A549 (cell line): ENCODE measurements at regions not wholly inside any gene's neighbourhood (a gene's known extent, or its start where the extent isn't known, plus 50 kb on each side); places are given as distances from the start of the nearest gene placed in this dataset.

ENCODE experiments used
- ATAC-seq, 2 experiments: fragments of 200-7000 bp in 1 of 2; fragments of >200 bp in 1 of 2; cut with Nextera tagmentation in 1 of 2; cut with Tn5 transposase in 1 of 2; 3 replicates each; pipeline versions ENCODE4 v1.8.0 to v1.9.1; 2018 to 2020; ENCODE audit warnings: mild to moderate bottlenecking in 1 of 2, moderate library complexity in 1 of 2
- CTCF ChIA-PET: fragments of 300-600 bp; sonication (Branson Sonifier 250); formaldehyde crosslinking; extraction: SDS; loops from one replicate; lab custom pipeline; 2021; ENCODE audit warnings: antibody characterized with exemption, inconsistent platforms; lab: Yijun Ruan, JAX
- POLR2A ChIA-PET: fragments of 350-600 bp; formaldehyde crosslinking; extraction: SDS; loops from one replicate; lab custom pipeline; 2021; ENCODE audit warnings: antibody characterized with exemption, inconsistent platforms; lab: Yijun Ruan, JAX
- DNase-seq, 2 experiments: peaks; one replicate each; pipeline versions ENCODE4 v3.0.0 to v3.0.0-alpha.2; 2011 to 2016; ENCODE audit warnings: low read depth in 1 of 2, low spot score in 1 of 2
- FAIRE-seq: peaks from 2 replicates; lab custom pipeline; 2011; peaks lifted over from hg19 to GRCh38; lab: Jason Lieb, UNC
- H3K27ac ChIP-seq, 2 experiments: fragments of >200 bp; sonication (Bioruptor Twin); formaldehyde crosslinking; 3 replicates each; pipeline ENCODE4 v1.5.1; 2016 to 2017
- H3K4me1 ChIP-seq: fragments of >200 bp; sonication (Bioruptor Twin); formaldehyde crosslinking; 3 replicates; pipeline ENCODE4 v1.6.1; 2016
- H3K4me2 ChIP-seq: fragments of >200 bp; sonication (Bioruptor Twin); formaldehyde crosslinking; 3 replicates; pipeline ENCODE4 v1.6.1; 2016
- H3K4me3 ChIP-seq: fragments of >200 bp; sonication (Bioruptor Twin); formaldehyde crosslinking; 3 replicates; pipeline ENCODE4 v1.5.1; 2016
- H3K9me3 ChIP-seq: fragments of >200 bp; sonication (Bioruptor Twin); formaldehyde crosslinking; 3 replicates; pipeline ENCODE4 v1.6.1; 2016
- ATOH8 ChIP-seq: fragments of 250-450 bp; sonication (Bioruptor Pico); IDR thresholded peaks from 2 replicates; pipeline ENCODE4 v1.5.0; 2020; ENCODE audit warnings: low read depth, mild to moderate bottlenecking, moderate library complexity
- BCL3 ChIP-seq: fragments of >200 bp; sonication (Bioruptor Twin); formaldehyde crosslinking; IDR thresholded peaks from 3 replicates; pipeline ENCODE4 v1.6.1; 2016
- BHLHE40 ChIP-seq: IDR thresholded peaks from 2 replicates; pipeline ENCODE4 v1.6.1; 2012; ENCODE audit warnings: low read depth, low read length, inconsistent platforms
- CBX8 ChIP-seq: fragments of 200-600 bp; sonication (generic); IDR thresholded peaks from 2 replicates; pipeline ENCODE4 v1.6.1; 2016
- EHF ChIP-seq: fragments of 250-450 bp; sonication (Bioruptor Pico); IDR thresholded peaks from 2 replicates; pipeline ENCODE4 v1.5.0; 2020; ENCODE audit warnings: mild to moderate bottlenecking
- EHMT2 ChIP-seq: fragments of 200-600 bp; sonication (generic); IDR thresholded peaks from 2 replicates; pipeline ENCODE4 v1.6.1; 2016; ENCODE audit warnings: antibody characterized with exemption, low read depth, mild to moderate bottlenecking, moderate library complexity
- ESRRA ChIP-seq: fragments of 150-350 bp; IDR thresholded peaks from 2 replicates; pipeline ENCODE4 v1.6.1; 2014; ENCODE audit warnings: mild to moderate bottlenecking, low read length, borderline replicate concordance
- HMGXB4 ChIP-seq: fragments of 250-450 bp; sonication (Bioruptor Pico); IDR thresholded peaks from 2 replicates; pipeline ENCODE4 v1.5.0; 2021; ENCODE audit warnings: mild to moderate bottlenecking, moderate library complexity, borderline replicate concordance
- HOXB5 ChIP-seq: fragments of 250-450 bp; sonication (Bioruptor Pico); IDR thresholded peaks from 2 replicates; pipeline ENCODE4 v1.5.0; 2020; ENCODE audit warnings: mild to moderate bottlenecking, moderate library complexity
- JUNB ChIP-seq: fragments of >200 bp; sonication (Bioruptor Twin); formaldehyde crosslinking; IDR thresholded peaks from 2 replicates; pipeline ENCODE4 v1.6.1; 2016
- KDM1A ChIP-seq: fragments of 200-600 bp; sonication (generic); IDR thresholded peaks from 2 replicates; pipeline ENCODE4 v1.6.1; 2016; ENCODE audit warnings: low read depth, mild to moderate bottlenecking
- MAZ ChIP-seq: fragments of 150-350 bp; IDR thresholded peaks from 2 replicates; pipeline ENCODE4 v1.6.1; 2014; ENCODE audit warnings: antibody characterized with exemption, low read depth, low read length, borderline replicate concordance
- MYC ChIP-seq: IDR thresholded peaks from 2 replicates; pipeline ENCODE4 v1.6.1; 2012; ENCODE audit warnings: mild to moderate bottlenecking, inconsistent platforms, low read length, improper control_type of control experiment, borderline replicate concordance
- NFE2L2 ChIP-seq: fragments of 150-350 bp; conservative IDR thresholded peaks from 2 replicates; pipeline ENCODE4 v1.6.1; 2014; ENCODE audit warnings: low read length
- POLR2AphosphoS2 ChIP-seq: conservative IDR thresholded peaks from 2 replicates; pipeline ENCODE4 v1.6.1; 2012; ENCODE audit warnings: low read length, improper control_type of control experiment, inconsistent platforms
- RARB ChIP-seq: fragments of 250-450 bp; sonication (Bioruptor Pico); IDR thresholded peaks from 2 replicates; pipeline ENCODE4 v1.8.0; 2021; ENCODE audit warnings: mild to moderate bottlenecking, moderate library complexity
- REST ChIP-seq: fragments of 200-600 bp; sonication (generic); IDR thresholded peaks from 2 replicates; pipeline ENCODE4 v1.6.1; 2016; ENCODE audit warnings: antibody characterized with exemption, mild to moderate bottlenecking, moderate library complexity
- ZNF302 ChIP-seq: fragments of 250-450 bp; sonication (Bioruptor Pico); IDR thresholded peaks from 2 replicates; pipeline ENCODE4 v1.9.0; 2021; ENCODE audit warnings: inconsistent platforms, mild to moderate bottlenecking, moderate library complexity
- WGBS: methylation state at CpG from one replicate; pipeline ENCODE4 v1.1.6; 2017; ENCODE audit errors: missing lambda C conversion rate; 5-methylcytosine and 5-hydroxymethylcytosine counted together

- 14% methylated on average over 2 of the region's 2 CpGs for WGBS
- ATAC-seq, result no peak
- POLR2A ChIA-PET, result no interaction called here
Measured at GRCh38 chr5:13533833-13534232, 410.7 kb downstream of the DNAH5 start.

GRCh38 chr5:13529300-13529699 is 415.2 kb downstream of the DNAH5 start:
- 0% methylated on average over 1 of the region's 1 CpG for WGBS
- ChIA-PET CTCF (no interaction called here), POLR2A (no interaction called here)
- no peak for FAIRE-seq
- Histone ChIP-seq H3K4me3 (no peak overlapping the region), H3K4me1 (no peaks in the 10 kb centered on the region), H3K9me3 (peaks cover 2% of the 10 kb centered on the region; the same call in 1 of the 3 replicates), H3K4me2 (no peak overlapping the region), H3K27ac (no peak overlapping the region)
- DNase-seq, result no peak
- no peak for ATAC-seq
- no peak for TF ChIP-seq HOXB5 (CRISPR knock-in tag)
- TF ChIP-seq RARB (CRISPR knock-in tag), result no peak
- no peak for TF ChIP-seq EHF
- no peak for TF ChIP-seq ESRRA
- TF ChIP-seq MYC, result no peak
- no peak for TF ChIP-seq ZNF302 (CRISPR knock-in tag)
- TF ChIP-seq ATOH8 (CRISPR knock-in tag), result no peak

More at GRCh38 chr5:13533833-13534232, 410.7 kb downstream of the DNAH5 start:
- TF ChIP-seq JUNB (no peak), HMGXB4 (CRISPR knock-in tag) (no peak), KDM1A (no peak), CBX8 (no peak), MYC (no peak), REST (no peak), BHLHE40 (no peak), NFE2L2 (no peak), POLR2AphosphoS2 (no peak), EHMT2 (no peak), BCL3 (no peak), MAZ (no peak)
- Histone ChIP-seq H3K9me3 (no peaks in the 10 kb centered on the region), H3K4me2 (no peak overlapping the region), H3K4me3 (no peak overlapping the region), H3K4me1 (0 out of 3 replicates have a peak, but pooled peaks cover 4% of the 10 kb centered on the region), H3K27ac (no peak overlapping the region)
- no peak for DNase-seq
- CTCF ChIA-PET, result no interaction called here
- no peak for FAIRE-seq
